ENCODE measurements at regions not wholly inside any gene's neighbourhood (a gene's known extent, or its start where the extent isn't known, plus 50 kb on each side); places are given as distances from the start of the nearest gene placed in this dataset.

GRCh38 chr11:71185411-71185810 is 67.0 kb downstream of the SHANK2 start:
- TF ChIP-seq CTCF (IDR thresholded peaks at IDR 0.05) (no peak), POLR2A (IDR thresholded peaks at IDR 0.05) (no peak)
